Transverse colon (tissue), 4 donors: ENCODE measurements at regions not wholly inside any gene's neighbourhood (a gene's known extent, or its start where the extent isn't known, plus 50 kb on each side); places are given as distances from the start of the nearest gene placed in this dataset.

Experiments
- POLR2A ChIP-seq: fragments of 450-650 bp; IDR thresholded peaks from one replicate; pipeline ENCODE4 v1.6.1; 2016; ENCODE audit warnings: antibody characterized with exemption, mild to moderate bottlenecking, moderate library complexity
- POLR2AphosphoS5 ChIP-seq, 3 donors: sonication (generic); formaldehyde crosslinking; IDR thresholded peaks; one replicate each; pipeline ENCODE4 v1.6.1; 2016; ENCODE audit warnings: antibody characterized with exemption in 3 of 3
- TF ChIP-seq, protein P1 (sequence below), 5 experiments: fragments of 200-600 bp in 3 of 5; fragments of 450-650 bp in 2 of 5; sonication (generic) in 3 of 5; IDR thresholded peaks; 1 replicate in 2 of 5; 2 replicates in 3 of 5; pipeline ENCODE4 v1.5.1; 2016 to 2017; ENCODE audit warnings: antibody characterized with exemption in 5 of 5, inconsistent platforms in 3 of 5, mild to moderate bottlenecking in 2 of 5, moderate library complexity in 1 of 5

DNA sequence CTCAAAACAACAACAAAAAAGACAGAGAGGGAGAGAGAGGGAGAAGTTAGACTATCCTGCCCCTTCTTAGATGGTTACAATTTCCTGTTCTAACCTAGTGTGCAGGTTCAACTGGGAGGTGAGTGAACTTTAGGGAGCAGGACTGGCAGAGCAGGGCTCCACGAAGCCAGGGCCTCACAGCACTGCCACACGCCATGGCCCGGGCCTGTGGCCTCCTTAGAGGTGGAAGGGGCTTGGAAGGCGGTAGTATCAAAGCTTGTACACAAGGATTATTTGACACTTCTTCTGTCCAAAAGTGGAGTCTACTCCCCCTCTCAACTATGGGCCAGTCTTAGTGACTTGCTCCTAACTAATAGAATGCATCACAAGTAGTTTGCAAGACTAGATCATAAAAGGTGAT, 62.9 kb upstream of the TMEM72 start:
- TF ChIP-seq, protein P1, sequence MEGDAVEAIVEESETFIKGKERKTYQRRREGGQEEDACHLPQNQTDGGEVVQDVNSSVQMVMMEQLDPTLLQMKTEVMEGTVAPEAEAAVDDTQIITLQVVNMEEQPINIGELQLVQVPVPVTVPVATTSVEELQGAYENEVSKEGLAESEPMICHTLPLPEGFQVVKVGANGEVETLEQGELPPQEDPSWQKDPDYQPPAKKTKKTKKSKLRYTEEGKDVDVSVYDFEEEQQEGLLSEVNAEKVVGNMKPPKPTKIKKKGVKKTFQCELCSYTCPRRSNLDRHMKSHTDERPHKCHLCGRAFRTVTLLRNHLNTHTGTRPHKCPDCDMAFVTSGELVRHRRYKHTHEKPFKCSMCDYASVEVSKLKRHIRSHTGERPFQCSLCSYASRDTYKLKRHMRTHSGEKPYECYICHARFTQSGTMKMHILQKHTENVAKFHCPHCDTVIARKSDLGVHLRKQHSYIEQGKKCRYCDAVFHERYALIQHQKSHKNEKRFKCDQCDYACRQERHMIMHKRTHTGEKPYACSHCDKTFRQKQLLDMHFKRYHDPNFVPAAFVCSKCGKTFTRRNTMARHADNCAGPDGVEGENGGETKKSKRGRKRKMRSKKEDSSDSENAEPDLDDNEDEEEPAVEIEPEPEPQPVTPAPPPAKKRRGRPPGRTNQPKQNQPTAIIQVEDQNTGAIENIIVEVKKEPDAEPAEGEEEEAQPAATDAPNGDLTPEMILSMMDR (IDR thresholded peaks at IDR 0.05) = no peak
- TF ChIP-seq POLR2AphosphoS5 (IDR thresholded peaks at IDR 0.05) (no peak), POLR2A (no peak)
